ENCODE measurements at regions not wholly inside any gene's neighbourhood (a gene's known extent, or its start where the extent isn't known, plus 50 kb on each side); places are given as distances from the start of the nearest gene placed in this dataset.

DNA sequence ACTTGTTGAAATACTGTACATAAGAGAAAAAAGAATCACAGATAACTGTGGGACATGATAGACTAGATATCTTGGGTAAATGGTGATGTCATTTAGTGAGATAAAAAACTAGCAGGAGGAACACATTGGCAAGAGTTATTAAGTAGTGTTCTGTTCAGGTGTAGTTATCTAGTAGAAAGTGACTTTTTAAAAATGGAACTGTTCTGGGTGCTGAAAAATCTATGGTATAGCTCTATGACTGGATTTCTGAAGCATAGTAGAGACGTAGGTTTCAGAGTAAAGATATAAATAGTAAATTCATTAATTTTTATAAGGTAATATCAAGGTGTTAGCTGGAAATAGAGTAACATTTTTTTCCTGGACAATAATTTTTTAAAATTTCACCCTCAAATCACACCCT is 225.1 kb upstream of the UGT8 start:
- TF ChIP-seq CTCF (conservative IDR thresholded peaks at IDR 0.05) (no peak), ZFX (IDR thresholded peaks at IDR 0.05) (no peak)
